HG02642 (cell line): ENCODE measurements at regions not wholly inside any gene's neighbourhood (a gene's known extent, or its start where the extent isn't known, plus 50 kb on each side); places are given as distances from the start of the nearest gene placed in this dataset.
"Not testable (repeated sequence)": the region's sequence is repeated elsewhere in the genome, so short reads cannot be mapped to it uniquely, and the experiment has no call there.

Experiments
- ATAC-seq: cut with Tn5 transposase; IDR thresholded peaks from one replicate; pipeline ENCODE4 v1.9.1; 2021; ENCODE audit warnings: mild to moderate bottlenecking; ENCODE audit not compliant: unreplicated experiment, poor library complexity

GRCh38 chr4:138821331-138821730, 194.2 kb upstream of the NOCT start:
- no peak for ATAC-seq

- ATAC-seq, result no peak
These were observed 198.7 kb upstream of the NOCT start for GRCh38 chr4:138816875-138817274.

GRCh38 chr4:138815811-138816210, 199.8 kb upstream of the NOCT start:
- no peak for ATAC-seq

GRCh38 chr4:138805736-138806135, 209.8 kb upstream of the NOCT start:
- ATAC-seq, result no peak

- no peak for ATAC-seq
These were observed 210.9 kb upstream of the NOCT start for GRCh38 chr4:138804711-138805110.

GRCh38 chr4:138803051-138803450, 212.5 kb upstream of the NOCT start:
- no peak for ATAC-seq

- ATAC-seq, result no peak
These were observed 213.1 kb upstream of the NOCT start for GRCh38 chr4:138802499-138802898.

GRCh38 chr4:138800421-138800820, 215.2 kb upstream of the NOCT start:
- no peak for ATAC-seq

- no peak for ATAC-seq
These were observed 217.2 kb upstream of the NOCT start for GRCh38 chr4:138798404-138798803.

GRCh38 chr4:138797646-138798045, 217.9 kb upstream of the NOCT start:
- ATAC-seq, result no peak

- ATAC-seq, result no peak
These were observed 218.8 kb upstream of the NOCT start for GRCh38 chr4:138796761-138797160.

- ATAC-seq, result no peak
These were observed 224.8 kb upstream of the NOCT start for GRCh38 chr4:138790706-138791340.

GRCh38 chr4:138789796-138790195, 225.8 kb upstream of the NOCT start:
- no peak for ATAC-seq

- ATAC-seq, result no peak
These were observed 226.7 kb upstream of the NOCT start for GRCh38 chr4:138788857-138789256.

- ATAC-seq, result no peak
These were observed 227.3 kb upstream of the NOCT start for GRCh38 chr4:138788267-138788790.

GRCh38 chr4:138779761-138780160, 235.8 kb upstream of the NOCT start:
- not testable (repeated sequence) for ATAC-seq

- peak; percentile 91 for ATAC-seq
These were observed 239.7 kb upstream of the NOCT start for GRCh38 chr4:138775890-138776289.

GRCh38 chr4:138775489-138775888, 240.1 kb upstream of the NOCT start:
- ATAC-seq, result peak; percentile 11

GRCh38 chr4:138774940-138775339, 240.6 kb upstream of the NOCT start:
- no peak for ATAC-seq

- not testable (repeated sequence) for ATAC-seq
These were observed 241.5 kb upstream of the NOCT start for GRCh38 chr4:138774125-138774524.

- ATAC-seq, result no peak
These were observed 242.3 kb upstream of the NOCT start for GRCh38 chr4:138773321-138773720.

- no peak for ATAC-seq
These were observed 243.2 kb upstream of the NOCT start for GRCh38 chr4:138772366-138772765.
